BJ (cell line): ENCODE measurements at regions not wholly inside any gene's neighbourhood (a gene's known extent, or its start where the extent isn't known, plus 50 kb on each side); places are given as distances from the start of the nearest gene placed in this dataset.

Source experiments
- CTCF ChIA-PET: fragments of 350-600 bp; formaldehyde crosslinking; extraction: SDS; loops from one replicate; lab custom pipeline; 2021; ENCODE audit warnings: antibody characterized with exemption, inconsistent platforms; lab: Yijun Ruan, JAX
- POLR2A ChIA-PET: fragments of 300-600 bp; sonication (Branson Sonifier 250); formaldehyde crosslinking; extraction: SDS; loops from one replicate; lab custom pipeline; 2021; ENCODE audit warnings: antibody characterized with exemption; lab: Charles Lee
- DNase-seq: peaks from one replicate; pipeline ENCODE4 v3.0.0-alpha.2; 2011; ENCODE audit warnings: low read depth
- H3K27me3 ChIP-seq: 2 replicates; pipeline ENCODE4 v1.6.0; 2011; ENCODE audit warnings: low read length; ENCODE audit not compliant: control insufficient read depth, insufficient read depth
- H3K36me3 ChIP-seq: 2 replicates; pipeline ENCODE4 v1.5.1; 2011; ENCODE audit warnings: low read length; ENCODE audit not compliant: control insufficient read depth, insufficient read depth
- H3K4me3 ChIP-seq: 2 replicates; pipeline ENCODE4 v1.5.1; 2011; ENCODE audit warnings: low read depth, mild to moderate bottlenecking, control low read depth, low read length
- CTCF ChIP-seq: IDR thresholded peaks from 2 replicates; pipeline ENCODE4 v1.5.1; 2011; ENCODE audit warnings: low read depth, mild to moderate bottlenecking, control low read depth, inconsistent platforms, low read length, moderate library complexity; ENCODE audit not compliant: insufficient read depth

GRCh38 chr10:123462246-123462645 is 203.9 kb upstream of the GPR26 start:
- H3K36me3 ChIP-seq: no peaks in the 10 kb centered on the region
- no peak for DNase-seq
- CTCF ChIA-PET: no interaction called here
- POLR2A ChIA-PET: no interaction called here
- no peak for TF ChIP-seq CTCF
- H3K4me3 ChIP-seq: no peak overlapping the region
- no peaks in the 10 kb centered on the region for H3K27me3 ChIP-seq

DNA sequence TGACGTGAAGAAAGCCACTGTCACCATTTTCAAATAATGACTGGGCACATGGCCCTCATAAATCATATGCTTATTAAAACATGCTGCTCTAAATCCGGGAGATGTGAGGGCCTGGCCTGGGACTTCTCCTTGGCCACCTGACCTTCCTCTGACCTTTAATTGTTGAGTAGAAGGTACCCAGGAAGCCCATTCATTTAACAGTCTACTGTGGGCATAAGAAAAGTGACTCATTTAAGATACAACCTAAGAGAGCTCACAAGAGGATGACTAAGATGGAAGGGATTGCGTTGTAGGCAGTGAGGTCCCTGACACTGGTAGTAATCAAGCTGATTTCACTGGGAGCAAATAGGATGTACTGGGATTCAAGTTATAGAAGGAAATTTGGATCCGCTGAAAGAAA is 203.4 kb upstream of the GPR26 start:
- CTCF ChIA-PET: no interaction called here
- Histone ChIP-seq H3K4me3 (no peak overlapping the region), H3K27me3 (no peaks in the 10 kb centered on the region), H3K36me3 (no peaks in the 10 kb centered on the region)
- POLR2A ChIA-PET: no interaction called here
- no peak for TF ChIP-seq CTCF
- DNase-seq: no peak

GRCh38 chr10:123463181-123463580 is 203.0 kb upstream of the GPR26 start:
- Histone ChIP-seq H3K36me3 (no peaks in the 10 kb centered on the region), H3K27me3 (no peaks in the 10 kb centered on the region), H3K4me3 (no peak overlapping the region)
- CTCF ChIA-PET: no interaction called here
- POLR2A ChIA-PET: no interaction called here
- DNase-seq: no peak
- no peak for TF ChIP-seq CTCF

- TF ChIP-seq CTCF: no peak
- no peak for DNase-seq
- ChIA-PET CTCF (no interaction called here), POLR2A (no interaction called here)
- Histone ChIP-seq H3K36me3 (no peaks in the 10 kb centered on the region), H3K4me3 (no peak overlapping the region), H3K27me3 (no peaks in the 10 kb centered on the region)
Measured at GRCh38 chr10:123463698-123464097, 202.5 kb upstream of the GPR26 start.

- DNase-seq: no peak
- H3K36me3 ChIP-seq: no peaks in the 10 kb centered on the region
- H3K4me3 ChIP-seq: no peak overlapping the region
- H3K27me3 ChIP-seq: no peaks in the 10 kb centered on the region
- CTCF ChIA-PET: no interaction called here
- POLR2A ChIA-PET: no interaction called here
- no peak for TF ChIP-seq CTCF
Measured at GRCh38 chr10:123464430-123465323, 201.5 kb upstream of the GPR26 start.
